ENCODE measurements at regions not wholly inside any gene's neighbourhood (a gene's known extent, or its start where the extent isn't known, plus 50 kb on each side); places are given as distances from the start of the nearest gene placed in this dataset.

DNA sequence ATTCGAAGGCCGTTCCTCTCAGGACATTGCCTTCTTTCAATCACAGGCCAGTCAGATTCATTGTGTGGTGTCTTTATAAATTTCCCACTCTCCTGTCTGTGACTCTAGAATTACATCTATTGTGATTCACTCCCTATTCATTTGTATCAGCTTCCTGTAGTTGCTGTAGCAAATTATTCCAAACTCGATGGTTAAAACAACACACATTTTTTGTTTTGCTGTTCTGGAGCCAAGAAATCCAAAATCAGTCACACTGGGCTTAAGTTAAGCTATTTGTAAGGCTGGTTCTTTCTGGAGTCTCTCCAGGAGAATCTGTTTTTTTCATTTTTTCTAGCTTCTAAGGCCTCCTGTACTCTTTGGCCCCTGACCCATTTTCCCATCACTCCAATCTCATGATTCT is 1487.0 kb upstream of the SLC10A2 start:
- TF ChIP-seq, protein P1, sequence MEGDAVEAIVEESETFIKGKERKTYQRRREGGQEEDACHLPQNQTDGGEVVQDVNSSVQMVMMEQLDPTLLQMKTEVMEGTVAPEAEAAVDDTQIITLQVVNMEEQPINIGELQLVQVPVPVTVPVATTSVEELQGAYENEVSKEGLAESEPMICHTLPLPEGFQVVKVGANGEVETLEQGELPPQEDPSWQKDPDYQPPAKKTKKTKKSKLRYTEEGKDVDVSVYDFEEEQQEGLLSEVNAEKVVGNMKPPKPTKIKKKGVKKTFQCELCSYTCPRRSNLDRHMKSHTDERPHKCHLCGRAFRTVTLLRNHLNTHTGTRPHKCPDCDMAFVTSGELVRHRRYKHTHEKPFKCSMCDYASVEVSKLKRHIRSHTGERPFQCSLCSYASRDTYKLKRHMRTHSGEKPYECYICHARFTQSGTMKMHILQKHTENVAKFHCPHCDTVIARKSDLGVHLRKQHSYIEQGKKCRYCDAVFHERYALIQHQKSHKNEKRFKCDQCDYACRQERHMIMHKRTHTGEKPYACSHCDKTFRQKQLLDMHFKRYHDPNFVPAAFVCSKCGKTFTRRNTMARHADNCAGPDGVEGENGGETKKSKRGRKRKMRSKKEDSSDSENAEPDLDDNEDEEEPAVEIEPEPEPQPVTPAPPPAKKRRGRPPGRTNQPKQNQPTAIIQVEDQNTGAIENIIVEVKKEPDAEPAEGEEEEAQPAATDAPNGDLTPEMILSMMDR (conservative IDR thresholded peaks at IDR 0.05 in 1 of 2, IDR thresholded peaks at IDR 0.05 in 1 of 2; ENCODE audit: low read depth in 1 of 2, low read length in 2 of 2) = no peak
- TF ChIP-seq EZH2 (IDR thresholded peaks at IDR 0.05; ENCODE audit: low read length, missing control alignments) = no peak
